ENCODE measurements at regions not wholly inside any gene's neighbourhood (a gene's known extent, or its start where the extent isn't known, plus 50 kb on each side); places are given as distances from the start of the nearest gene placed in this dataset.

DNA sequence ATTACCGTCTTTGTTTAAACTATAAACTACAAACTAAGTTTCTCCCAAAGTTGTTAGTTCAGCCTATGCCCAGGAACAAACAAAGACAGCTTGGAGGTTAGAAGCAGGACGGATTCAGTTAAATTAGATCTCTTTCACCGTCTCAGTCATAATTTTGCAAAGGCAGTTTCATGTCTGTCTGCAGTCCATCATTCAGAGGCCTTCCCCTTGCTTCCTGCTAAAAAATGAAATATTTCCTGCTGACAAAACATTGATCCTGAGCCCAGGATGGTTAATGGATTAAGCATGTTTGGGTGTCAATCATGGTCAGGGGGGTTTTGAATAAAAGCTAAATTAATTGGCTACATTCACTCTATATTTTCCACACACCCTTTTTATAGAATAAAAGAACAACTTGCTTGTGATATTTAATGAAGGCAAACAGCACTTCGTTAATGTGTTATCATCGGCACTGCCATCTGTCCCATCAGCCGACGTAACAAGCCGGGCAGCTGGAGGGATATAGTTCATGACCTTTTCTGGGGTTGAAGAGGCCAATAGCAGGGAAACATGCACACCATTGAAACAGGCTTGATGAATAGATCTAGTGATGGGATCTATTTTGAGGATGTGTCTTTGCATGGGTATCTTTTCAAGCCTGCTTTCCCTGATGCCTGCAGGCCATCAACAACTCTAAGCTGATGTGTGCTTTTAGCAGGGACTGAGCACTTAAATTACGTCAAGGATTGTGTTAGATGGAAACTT lies 521.3 kb upstream of the TMEM132C start:
- TF ChIP-seq, protein P1, sequence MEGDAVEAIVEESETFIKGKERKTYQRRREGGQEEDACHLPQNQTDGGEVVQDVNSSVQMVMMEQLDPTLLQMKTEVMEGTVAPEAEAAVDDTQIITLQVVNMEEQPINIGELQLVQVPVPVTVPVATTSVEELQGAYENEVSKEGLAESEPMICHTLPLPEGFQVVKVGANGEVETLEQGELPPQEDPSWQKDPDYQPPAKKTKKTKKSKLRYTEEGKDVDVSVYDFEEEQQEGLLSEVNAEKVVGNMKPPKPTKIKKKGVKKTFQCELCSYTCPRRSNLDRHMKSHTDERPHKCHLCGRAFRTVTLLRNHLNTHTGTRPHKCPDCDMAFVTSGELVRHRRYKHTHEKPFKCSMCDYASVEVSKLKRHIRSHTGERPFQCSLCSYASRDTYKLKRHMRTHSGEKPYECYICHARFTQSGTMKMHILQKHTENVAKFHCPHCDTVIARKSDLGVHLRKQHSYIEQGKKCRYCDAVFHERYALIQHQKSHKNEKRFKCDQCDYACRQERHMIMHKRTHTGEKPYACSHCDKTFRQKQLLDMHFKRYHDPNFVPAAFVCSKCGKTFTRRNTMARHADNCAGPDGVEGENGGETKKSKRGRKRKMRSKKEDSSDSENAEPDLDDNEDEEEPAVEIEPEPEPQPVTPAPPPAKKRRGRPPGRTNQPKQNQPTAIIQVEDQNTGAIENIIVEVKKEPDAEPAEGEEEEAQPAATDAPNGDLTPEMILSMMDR (IDR thresholded peaks at IDR 0.05 in 8 of 11, conservative IDR thresholded peaks at IDR 0.05 in 3 of 11): no peak
- TF ChIP-seq POLR2AphosphoS5 (IDR thresholded peaks at IDR 0.05): no peak
